Esophagus (tissue), 2 donors: ENCODE measurements at regions not wholly inside any gene's neighbourhood (a gene's known extent, or its start where the extent isn't known, plus 50 kb on each side); places are given as distances from the start of the nearest gene placed in this dataset.

Experiments used
- H3K27ac ChIP-seq, 2 donors: one replicate each; pipeline ENCODE4 v1.5.1; 2013; ENCODE audit warnings: low read depth in 2 of 2, mild to moderate bottlenecking in 2 of 2, inconsistent platforms in 1 of 2, low read length in 1 of 2, moderate library complexity in 1 of 2
- H3K27me3 ChIP-seq, 2 donors: one replicate each; pipeline ENCODE4 v1.6.1; 2013; ENCODE audit warnings: low read length in 2 of 2, control low read depth in 1 of 2, mild to moderate bottlenecking in 1 of 2; ENCODE audit not compliant: insufficient read depth in 2 of 2, control insufficient read depth in 1 of 2
- H3K36me3 ChIP-seq, 2 donors: one replicate each; pipeline ENCODE4 v1.6.1; 2013; ENCODE audit warnings: low read length in 1 of 2; ENCODE audit not compliant: control insufficient read depth in 2 of 2, insufficient read depth in 2 of 2
- H3K4me1 ChIP-seq, 2 donors: one replicate each; pipeline ENCODE4 v1.6.1; 2013; ENCODE audit warnings: low read length in 1 of 2; ENCODE audit not compliant: control insufficient read depth in 2 of 2, insufficient read depth in 2 of 2
- H3K4me3 ChIP-seq, 2 donors: one replicate each; pipeline ENCODE4 v1.5.1; 2013; ENCODE audit warnings: low read length in 2 of 2, mild to moderate bottlenecking in 2 of 2, low read depth in 1 of 2, moderate library complexity in 1 of 2
- H3K9me3 ChIP-seq, 2 donors: one replicate each; pipeline ENCODE4 v1.6.1; 2013; ENCODE audit warnings: mild to moderate bottlenecking in 2 of 2, low read depth in 1 of 2, low read length in 1 of 2, moderate library complexity in 1 of 2; ENCODE audit not compliant: control insufficient read depth in 2 of 2, insufficient read depth in 1 of 2
- WGBS, 2 donors: extraction: QIAGEN DNeasy Blood & Tissue Kit; methylation state at CpG; one replicate each; pipeline ENCODE4 v1.1.7; 2013; 5-methylcytosine and 5-hydroxymethylcytosine counted together
- donor health status: healthy with polysubstance abuse.
- donor health status: Bipolar disorder and iron deficiency.

DNA sequence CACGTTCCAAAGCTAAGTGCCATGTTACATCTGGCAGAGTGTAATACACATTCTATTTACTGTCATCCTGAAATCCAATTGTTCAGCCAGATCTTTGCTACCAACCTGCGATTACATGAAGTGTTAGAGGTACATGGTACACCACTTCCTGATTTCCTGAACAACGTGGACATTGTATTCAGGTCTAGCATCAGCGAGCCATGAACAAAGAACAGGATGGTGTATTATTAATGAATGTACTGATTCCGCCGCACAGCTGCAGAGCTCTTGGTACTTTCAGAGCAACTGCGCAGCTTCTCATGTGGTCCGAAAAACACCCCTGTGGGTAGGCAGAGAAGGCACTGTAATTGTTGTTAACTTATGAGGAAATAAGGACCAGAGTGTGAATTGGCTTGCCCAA, 511.4 kb downstream of the AJAP1 start:
- Histone ChIP-seq H3K4me3 (no peak overlapping the region), H3K4me1 (no peaks in the 10 kb centered on the region), H3K9me3 (peaks cover 0 to 2% of the 10 kb centered on the region in 2 donors), H3K27me3 (no peaks in the 10 kb centered on the region), H3K27ac (no peak overlapping the region), H3K36me3 (no peaks in the 10 kb centered on the region)
- WGBS, 2 donors = 75 to 77% methylated on average over 8 of the region's 8 CpGs

DNA sequence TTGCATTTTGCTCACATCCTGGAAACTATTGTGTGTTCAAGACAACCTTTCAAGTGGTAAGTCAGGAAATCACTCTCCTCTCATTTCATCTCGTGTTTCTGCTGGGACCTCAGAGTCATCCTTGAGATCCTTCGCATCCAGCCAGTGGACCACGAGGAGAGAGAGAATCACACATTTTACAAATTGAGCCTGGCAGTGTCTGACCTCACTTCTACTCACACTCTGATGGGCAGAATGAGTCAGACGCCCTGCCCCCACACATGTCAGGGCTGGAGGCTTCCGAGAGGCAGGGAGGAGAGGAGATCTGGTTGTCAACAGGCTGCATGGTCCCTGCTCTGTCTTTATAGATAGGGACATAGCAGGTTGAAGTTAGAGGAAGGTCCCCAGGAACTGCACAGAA, 509.7 kb downstream of the AJAP1 start:
- H3K4me3 ChIP-seq = no peak overlapping the region
- H3K4me1 ChIP-seq = no peaks in the 10 kb centered on the region
- H3K36me3 ChIP-seq = no peaks in the 10 kb centered on the region
- no peaks in the 10 kb centered on the region for H3K9me3 ChIP-seq
- WGBS, 2 donors = 65 to 66% methylated on average over 5 of the region's 5 CpGs
- no peak overlapping the region for H3K27ac ChIP-seq
- H3K27me3 ChIP-seq = no peaks in the 10 kb centered on the region

DNA sequence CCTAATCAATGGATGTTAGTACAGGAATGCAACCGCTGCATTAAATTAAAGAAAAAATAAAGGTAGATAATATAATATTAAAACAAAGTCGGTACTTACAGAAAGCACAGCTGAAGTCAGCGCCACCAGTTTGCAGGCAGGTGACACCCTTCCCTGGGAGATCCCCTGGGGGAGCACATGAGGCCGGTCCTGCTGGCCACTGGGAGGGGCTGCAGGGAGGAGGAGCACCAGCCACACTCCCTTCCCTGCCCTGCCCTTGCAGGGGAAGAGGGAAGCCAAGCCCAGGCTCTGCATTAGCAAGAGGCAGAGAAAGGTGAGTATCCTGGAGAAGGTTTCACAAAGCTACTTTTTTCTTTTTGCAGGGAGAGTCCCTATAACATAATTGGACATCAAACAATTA, 507.0 kb downstream of the AJAP1 start:
- Histone ChIP-seq H3K27ac (no peak overlapping the region), H3K9me3 (peaks cover 0 to 3% of the 10 kb centered on the region in 2 donors), H3K36me3 (no peaks in the 10 kb centered on the region), H3K4me3 (no peak overlapping the region), H3K27me3 (no peaks in the 10 kb centered on the region), H3K4me1 (no peaks in the 10 kb centered on the region)
- WGBS, 2 donors = 45% methylated on average over 4 of the region's 4 CpGs

DNA sequence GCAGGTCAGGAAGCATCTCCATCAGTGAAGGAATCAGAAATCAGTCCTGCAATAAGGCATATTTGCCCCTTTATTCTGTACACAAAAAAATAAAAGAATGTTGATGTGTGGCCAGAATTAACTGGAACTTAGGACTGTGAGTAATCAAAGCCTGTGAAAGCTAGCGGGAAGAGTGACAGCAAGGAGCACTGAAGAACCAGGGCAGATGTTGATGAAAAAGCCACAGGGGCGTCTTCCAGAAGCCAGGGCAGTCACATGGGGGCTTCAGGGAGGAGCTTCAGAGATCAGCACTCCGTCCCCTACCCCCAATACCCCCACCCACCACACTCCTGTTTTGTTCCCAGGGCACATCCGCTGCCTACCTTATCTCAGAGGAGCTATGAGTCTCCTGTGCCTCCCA, 502.8 kb downstream of the AJAP1 start:
- WGBS, 2 donors = 62 to 63% methylated on average over 4 of the region's 4 CpGs
- Histone ChIP-seq H3K36me3 (no peaks in the 10 kb centered on the region), H3K27me3 (no peaks in the 10 kb centered on the region), H3K27ac (no peak overlapping the region), H3K4me3 (no peak overlapping the region), H3K4me1 (no peaks in the 10 kb centered on the region), H3K9me3 (peaks cover 3 to 4% of the 10 kb centered on the region in 2 donors)

DNA sequence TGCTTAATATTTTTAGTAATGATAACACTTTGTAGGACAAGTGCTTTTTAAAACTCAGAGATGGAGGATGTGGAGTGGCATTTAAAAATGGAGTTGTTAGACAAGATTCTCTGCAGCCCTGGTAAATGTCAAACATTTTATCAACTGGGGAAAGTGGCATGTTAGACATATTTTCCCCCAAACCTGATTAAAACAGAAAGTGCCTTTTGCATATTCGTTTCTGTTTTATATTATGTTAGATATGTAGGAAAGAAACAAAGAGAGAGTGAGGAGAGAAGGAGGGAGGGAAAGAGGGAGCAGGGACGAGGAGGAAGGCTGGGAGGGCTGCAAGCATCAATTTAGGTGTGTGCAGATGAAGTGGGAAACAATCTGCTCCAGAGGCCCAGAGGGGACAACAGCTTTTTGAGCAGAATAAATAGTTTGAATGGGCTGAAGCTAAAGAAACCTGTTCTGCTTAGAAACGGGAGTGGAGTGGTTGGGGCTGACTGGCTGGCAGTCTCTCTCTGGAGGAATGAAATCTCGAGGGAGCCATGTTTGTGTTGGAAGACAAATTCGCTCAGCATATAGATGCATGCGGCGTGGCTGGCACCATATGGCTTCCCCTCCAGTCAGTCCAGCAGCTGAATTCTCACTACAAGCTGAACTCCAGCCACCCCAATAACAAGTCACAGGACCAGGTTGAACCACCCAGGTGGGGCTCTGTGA, 502.2 kb downstream of the AJAP1 start:
- Histone ChIP-seq H3K36me3 (no peaks in the 10 kb centered on the region), H3K27ac (no peak overlapping the region), H3K4me1 (no peaks in the 10 kb centered on the region), H3K27me3 (no peaks in the 10 kb centered on the region), H3K9me3 (peaks cover 3 to 4% of the 10 kb centered on the region in 2 donors), H3K4me3 (no peak overlapping the region)
- WGBS, 2 donors = 58 to 60% methylated on average over 7 of the region's 7 CpGs

DNA sequence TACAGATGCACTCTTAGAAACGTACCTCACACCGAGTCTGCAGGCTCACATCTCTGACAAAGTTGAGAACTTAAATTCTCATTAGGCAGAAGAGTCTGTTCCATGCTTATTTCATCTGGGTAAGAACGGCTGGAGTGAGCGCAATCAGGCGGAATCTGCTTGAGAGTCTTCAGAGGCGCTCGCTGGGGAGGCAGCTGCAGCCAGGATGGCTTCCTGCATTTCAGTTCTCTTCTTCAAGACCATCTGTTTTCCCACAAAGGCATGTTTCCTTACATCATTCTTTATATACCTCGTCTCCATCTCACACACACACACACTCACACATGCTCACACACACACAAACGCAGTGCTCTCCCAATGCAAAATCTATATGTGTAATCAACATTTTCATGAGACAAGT, 497.1 kb downstream of the AJAP1 start:
- Histone ChIP-seq H3K27me3 (peaks cover 0 to 4% of the 10 kb centered on the region in 2 donors), H3K4me3 (no peak overlapping the region), H3K27ac (no peak overlapping the region), H3K9me3 (peaks cover 0 to 4% of the 10 kb centered on the region in 2 donors), H3K36me3 (no peaks in the 10 kb centered on the region), H3K4me1 (no peaks in the 10 kb centered on the region)
- WGBS, 2 donors = 82% methylated on average over 9 of the region's 9 CpGs

DNA sequence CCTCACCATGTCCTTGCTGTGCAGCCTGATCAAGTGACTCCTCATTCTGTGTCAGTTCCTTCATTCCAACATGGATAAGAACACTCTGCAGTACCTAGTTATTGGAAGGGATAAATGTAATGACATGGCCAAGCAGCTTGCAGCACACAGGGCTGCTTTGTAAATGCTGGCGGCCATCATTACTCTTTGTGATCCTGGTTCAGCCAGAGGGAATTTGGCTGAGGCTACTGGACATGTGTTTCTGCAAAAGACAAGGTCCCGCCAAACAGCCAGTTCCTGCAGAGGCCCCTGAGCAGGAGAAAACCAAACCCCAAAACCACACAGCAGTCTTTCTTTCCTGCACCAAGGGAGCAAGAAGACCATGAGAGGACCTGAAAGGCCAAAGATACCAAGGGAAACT, 495.8 kb downstream of the AJAP1 start:
- Histone ChIP-seq H3K36me3 (no peaks in the 10 kb centered on the region), H3K4me1 (no peaks in the 10 kb centered on the region), H3K9me3 (no peaks in the 10 kb centered on the region), H3K4me3 (no peak overlapping the region), H3K27me3 (peaks cover 0 to 4% of the 10 kb centered on the region in 2 donors), H3K27ac (no peak overlapping the region)
- WGBS, 2 donors = 53 to 70% methylated on average over 2 of the region's 2 CpGs

DNA sequence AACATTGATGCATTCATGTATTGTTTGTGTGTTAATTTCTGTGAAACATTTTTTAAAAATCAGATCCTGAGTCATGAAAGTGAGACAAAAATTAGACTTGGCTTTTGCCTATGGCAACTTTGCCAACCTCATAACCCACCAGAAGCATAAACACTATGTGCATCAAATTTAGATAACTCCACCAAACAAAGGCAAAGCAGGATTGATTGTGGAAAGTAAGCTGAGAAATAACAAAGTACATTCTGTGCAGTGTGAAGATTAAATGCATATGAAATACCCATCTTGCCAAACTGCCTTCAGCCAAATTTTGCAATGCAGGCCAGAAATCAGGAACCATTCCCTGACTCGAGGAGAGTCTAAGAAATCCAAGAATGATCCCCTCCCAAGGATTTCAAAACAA, 493.4 kb downstream of the AJAP1 start:
- WGBS, 2 donors = 29 to 55% methylated on average over 1 of the region's 1 CpG
- H3K27me3 ChIP-seq = peaks cover 0 to 4% of the 10 kb centered on the region in 2 donors

DNA sequence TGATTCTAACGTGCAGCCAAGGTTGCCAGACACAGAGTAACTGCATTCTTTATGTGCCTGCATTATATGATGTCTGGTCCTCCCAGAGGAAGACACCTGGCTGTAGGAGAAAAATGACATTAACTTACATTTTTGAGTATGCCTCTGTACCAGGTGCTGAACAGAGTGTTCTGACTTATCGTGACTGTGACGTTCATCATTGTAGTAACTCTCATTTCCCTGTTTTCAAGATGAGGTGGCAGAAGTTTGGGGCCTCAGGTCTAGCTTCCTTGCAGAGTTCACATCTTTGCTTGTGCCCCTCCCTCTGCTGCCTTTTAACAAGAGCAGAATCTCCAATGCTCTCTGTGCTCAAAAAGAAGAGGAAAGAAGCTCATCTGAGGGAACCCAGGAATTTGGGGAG, 488.0 kb downstream of the AJAP1 start:
- Histone ChIP-seq H3K27ac (no peak overlapping the region), H3K4me3 (no peak overlapping the region), H3K4me1 (no peaks in the 10 kb centered on the region), H3K36me3 (no peaks in the 10 kb centered on the region), H3K27me3 (peaks cover 0 to 3% of the 10 kb centered on the region in 2 donors), H3K9me3 (no peaks in the 10 kb centered on the region)
- 79 to 82% methylated on average over 3 of the region's 3 CpGs for WGBS, 2 donors

More for the DNA sequence above, 493.4 kb downstream of the AJAP1 start:
- H3K27ac ChIP-seq = no peak overlapping the region
- H3K9me3 ChIP-seq = no peaks in the 10 kb centered on the region
- no peak overlapping the region for H3K4me3 ChIP-seq
- H3K4me1 ChIP-seq = no peaks in the 10 kb centered on the region
- no peaks in the 10 kb centered on the region for H3K36me3 ChIP-seq

DNA sequence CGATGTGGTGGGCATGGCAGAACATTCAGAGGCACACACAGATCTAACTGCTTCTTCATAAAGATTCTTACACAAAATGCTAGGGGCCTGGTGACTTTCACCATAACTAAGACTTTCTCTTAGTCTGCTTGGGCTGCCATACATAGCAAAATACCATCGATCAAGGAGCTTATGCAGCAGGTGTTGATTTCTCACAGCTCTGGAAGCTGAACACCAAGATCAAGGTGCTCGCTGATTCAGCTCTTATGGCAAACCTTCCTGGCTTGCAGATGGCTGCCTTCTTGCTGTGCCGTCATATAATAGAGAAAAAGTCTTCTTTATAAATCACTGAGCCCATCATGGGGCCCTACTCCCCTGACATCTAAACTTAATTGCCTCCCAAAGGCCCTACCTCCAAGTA, 487.3 kb downstream of the AJAP1 start:
- 77 to 90% methylated on average over 4 of the region's 4 CpGs for WGBS, 2 donors
- H3K4me3 ChIP-seq = no peak overlapping the region
- no peaks in the 10 kb centered on the region for H3K9me3 ChIP-seq
- H3K27me3 ChIP-seq = peaks cover 0 to 3% of the 10 kb centered on the region in 2 donors
- H3K4me1 ChIP-seq = no peaks in the 10 kb centered on the region
- no peaks in the 10 kb centered on the region for H3K36me3 ChIP-seq
- H3K27ac ChIP-seq = no peak overlapping the region
